Fibroblast of upper back skin (primary cell): ENCODE measurements at regions not wholly inside any gene's neighbourhood (a gene's known extent, or its start where the extent isn't known, plus 50 kb on each side); places are given as distances from the start of the nearest gene placed in this dataset.
"Not testable (repeated sequence)": the region's sequence is repeated elsewhere in the genome, so short reads cannot be mapped to it uniquely, and the experiment has no call there.

Experiments
- DNase-seq: peaks from one replicate; pipeline ENCODE4 v3.0.0-alpha.2; 2013

DNA sequence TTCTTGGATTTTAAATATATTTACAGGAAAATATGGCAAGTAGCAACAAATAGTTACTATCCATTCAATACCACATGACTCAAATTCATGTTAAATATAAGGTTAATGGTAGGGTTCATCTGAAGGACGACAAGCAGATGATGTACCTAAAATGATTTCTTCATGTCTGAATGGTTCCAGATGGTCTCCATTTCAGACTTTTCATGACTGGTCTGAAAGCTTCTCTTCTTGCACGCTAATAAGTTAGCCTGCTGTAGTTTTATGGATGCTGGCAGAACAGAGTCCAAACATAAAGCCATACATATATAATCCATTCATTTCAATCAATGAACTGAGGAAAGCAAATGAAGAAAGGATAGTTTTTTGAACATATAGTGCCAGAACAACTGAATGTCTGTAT, 257.0 kb upstream of the MGAT4C start:
- peak; percentile 71 for DNase-seq

DNA sequence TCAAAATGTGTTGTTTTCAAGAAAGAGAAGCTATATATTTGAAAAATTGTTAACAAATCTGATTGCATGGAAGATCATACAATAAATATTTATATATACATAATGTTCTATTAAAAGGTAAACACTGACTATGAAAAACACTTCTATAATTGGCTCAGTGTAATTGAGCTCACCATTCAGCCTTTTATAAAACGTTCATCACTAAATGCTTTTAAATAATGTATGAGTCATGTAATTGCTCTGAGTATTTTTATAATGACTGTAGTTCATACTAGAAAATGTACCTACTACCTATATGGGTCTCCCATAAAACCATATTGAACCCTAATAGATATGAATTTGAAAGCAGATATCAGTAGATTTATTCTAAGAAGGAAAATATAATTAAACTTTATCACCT, 240.4 kb upstream of the MGAT4C start:
- DNase-seq: no peak

DNA sequence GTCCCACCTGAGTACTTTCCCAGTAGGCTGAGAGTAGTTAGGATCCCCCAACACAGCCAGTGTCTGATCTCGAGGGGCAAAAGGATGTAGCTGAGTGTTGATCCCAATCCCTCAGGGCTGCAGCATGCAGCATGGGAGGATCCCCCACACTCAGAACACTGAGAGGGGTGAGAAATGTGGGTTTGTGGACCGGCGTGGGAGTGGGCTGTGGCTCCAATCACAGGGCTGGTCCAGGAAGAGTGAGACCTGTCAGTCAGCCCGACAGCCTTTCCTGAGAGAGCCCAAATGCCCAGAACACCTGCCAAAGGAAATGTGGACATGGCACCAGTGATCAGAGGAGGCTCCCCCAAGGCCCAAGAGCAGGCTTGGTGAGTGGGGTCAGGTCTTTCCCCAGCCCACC, 228.3 kb upstream of the MGAT4C start:
- no peak for DNase-seq

DNA sequence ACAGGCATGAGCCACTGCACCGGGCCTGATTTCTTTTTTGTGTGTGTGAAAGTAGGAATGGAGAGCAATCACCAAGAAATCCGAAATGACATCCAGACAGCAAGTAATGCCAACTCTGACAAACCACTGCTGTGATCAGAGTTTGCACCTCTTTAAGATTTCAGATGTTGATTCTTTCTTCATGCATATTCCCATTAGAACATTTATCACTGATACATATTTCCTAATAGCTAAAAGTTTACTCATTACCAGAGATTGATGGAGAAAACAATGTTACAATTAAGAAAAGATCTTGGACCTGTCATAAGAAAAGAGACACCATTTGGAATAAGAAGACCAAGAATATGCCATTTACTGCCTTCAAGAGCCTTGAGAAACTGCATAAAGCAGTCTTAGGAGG, 217.0 kb upstream of the MGAT4C start:
- no peak for DNase-seq

DNA sequence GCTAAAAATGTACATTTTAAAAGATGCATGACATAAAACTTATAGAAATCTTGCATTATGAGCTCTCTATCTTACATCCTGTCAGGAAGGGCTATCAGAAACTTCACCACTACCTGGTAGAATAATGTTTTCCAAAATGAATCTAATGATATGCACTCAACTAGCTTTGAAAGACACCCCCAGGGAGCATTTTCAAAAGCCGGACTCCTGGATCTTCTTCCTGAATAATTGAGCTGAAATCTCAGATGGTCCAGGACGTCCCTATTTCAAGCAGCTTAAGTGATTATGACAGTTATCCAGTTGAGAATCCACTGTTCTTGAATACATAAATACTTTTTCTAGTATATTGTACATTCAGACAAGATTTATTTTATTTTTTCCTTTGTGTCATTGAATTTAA, 200.6 kb upstream of the MGAT4C start:
- DNase-seq: no peak

DNA sequence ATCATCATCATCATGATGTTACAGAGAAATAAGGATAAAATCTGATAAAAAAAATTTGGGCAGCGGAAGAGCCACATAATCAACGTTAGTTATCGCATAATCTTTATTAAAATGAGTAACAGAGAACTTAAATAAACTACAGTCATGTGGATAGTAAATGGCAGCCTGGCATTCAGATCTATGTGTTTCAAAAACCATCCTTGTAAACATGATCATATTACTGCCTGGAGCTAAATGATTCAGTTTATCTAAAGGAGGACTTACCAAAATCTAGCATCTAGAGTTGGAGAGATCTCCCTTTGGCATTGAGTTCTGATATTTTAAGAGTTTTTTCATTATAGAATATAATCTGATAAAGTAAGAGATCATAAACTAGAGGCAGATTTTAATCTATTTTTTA, 200.1 kb upstream of the MGAT4C start:
- DNase-seq: no peak

DNA sequence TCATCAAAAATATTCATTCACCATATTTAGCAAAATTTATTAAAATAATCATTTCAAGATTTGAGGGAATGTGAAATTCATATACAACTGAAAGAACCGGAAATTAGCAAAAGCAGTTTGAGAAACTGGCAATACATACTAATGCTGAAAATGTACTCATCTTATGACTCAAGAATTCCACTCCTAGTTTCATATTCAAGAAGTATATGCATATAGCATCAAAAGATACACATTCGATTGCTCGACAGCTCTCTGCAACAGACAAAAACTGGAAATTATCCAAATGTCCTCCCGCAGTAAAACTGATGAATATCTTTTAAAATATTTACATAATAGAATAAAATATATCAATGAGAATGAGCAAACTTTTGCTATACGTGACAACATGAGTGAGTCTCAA, 189.2 kb upstream of the MGAT4C start:
- DNase-seq: peak; percentile 23

DNA sequence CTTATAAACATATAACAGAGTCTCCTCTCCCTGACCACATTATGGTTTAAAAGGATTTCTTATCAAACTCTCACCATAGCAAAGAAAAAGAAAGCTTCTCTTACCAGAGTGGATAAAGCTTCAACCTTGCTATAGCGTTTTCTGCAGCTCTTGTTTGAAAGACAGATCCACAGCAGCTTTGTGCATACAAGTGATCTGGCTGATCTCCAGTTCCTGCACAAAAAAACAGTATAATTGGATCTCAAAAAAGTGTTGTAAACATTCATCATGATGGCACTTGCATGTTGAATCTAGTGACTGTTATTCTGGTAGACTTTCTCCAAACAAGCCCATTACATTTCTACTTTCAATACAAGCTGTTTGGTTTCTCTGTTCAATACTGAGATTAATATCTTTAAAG, 178.9 kb upstream of the MGAT4C start:
- DNase-seq: no peak

DNA sequence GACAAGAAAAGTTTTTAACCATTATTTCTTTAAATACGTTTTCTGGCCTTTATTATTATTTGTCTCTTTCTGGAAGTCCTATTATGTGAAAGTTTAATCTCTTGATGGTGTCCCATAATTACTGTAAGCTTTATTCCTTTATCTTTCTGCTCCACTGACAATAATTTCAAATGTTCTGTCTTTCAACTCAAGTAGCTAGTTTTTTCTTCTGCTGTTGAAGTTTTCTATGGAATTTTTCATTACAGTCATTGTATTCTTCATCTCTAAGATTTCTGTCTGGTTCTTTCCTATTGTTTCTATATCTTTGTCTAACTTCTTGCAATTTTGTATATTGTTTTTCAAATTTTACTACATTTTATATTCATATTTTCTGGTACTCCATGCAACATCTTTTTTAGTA, 173.6 kb upstream of the MGAT4C start:
- no peak for DNase-seq

DNA sequence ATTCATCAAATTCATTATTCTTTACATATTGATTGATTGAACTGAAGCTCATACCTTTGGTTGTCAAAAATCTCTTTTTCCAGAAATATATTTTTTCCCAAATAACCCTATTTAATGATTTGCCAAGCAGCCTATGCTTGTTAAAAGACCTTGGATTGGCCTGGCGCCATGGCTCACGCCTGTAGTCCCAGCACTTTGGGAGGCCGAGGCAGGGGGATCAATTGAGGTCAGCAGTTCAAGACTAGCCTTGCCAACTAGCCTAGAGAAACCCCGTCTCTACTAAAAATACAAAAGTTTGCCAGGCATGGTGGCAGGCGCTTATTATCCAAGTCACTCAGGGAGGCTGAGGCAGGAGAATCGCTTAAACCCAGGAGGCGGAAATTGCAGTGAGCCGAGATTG, 165.1 kb upstream of the MGAT4C start:
- no peak for DNase-seq

DNA sequence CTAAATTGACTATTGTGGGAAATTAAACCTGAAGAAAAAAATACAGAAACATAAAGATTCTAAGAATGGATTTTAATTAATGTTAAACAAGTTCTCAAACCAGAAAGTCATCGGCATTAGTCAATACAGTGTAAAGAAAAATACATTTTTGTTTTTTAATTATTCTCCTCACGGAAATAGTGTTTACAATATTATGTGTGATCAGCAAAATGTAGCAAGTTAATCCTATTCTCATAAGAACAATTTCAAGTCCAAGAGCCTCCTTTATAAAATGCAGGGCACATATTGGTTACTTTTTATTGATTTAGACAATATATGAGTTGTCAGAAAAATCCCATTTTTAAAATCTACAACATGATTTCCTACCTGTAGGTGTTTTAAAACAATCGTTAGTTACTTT, 158.0 kb upstream of the MGAT4C start:
- DNase-seq: no peak

DNA sequence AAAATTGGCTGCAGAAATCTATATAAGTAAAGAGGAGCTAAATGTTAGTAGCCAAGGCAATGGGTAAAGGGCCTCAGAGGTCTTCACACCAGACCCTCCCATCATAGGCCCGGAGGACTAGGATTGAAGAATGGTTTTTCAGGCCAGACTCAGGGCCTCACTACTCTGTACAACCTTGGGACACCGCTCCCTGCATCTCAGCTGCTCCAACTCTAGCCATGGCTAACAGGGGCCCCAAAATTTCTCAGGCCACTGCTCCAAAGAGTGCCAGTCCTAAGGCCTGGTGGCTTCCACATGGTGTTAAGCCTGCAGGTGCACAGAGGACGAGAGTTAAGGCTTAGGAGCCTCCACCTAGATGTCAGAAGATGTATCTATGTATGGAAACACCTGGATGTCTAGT, 155.5 kb upstream of the MGAT4C start:
- no peak for DNase-seq

DNA sequence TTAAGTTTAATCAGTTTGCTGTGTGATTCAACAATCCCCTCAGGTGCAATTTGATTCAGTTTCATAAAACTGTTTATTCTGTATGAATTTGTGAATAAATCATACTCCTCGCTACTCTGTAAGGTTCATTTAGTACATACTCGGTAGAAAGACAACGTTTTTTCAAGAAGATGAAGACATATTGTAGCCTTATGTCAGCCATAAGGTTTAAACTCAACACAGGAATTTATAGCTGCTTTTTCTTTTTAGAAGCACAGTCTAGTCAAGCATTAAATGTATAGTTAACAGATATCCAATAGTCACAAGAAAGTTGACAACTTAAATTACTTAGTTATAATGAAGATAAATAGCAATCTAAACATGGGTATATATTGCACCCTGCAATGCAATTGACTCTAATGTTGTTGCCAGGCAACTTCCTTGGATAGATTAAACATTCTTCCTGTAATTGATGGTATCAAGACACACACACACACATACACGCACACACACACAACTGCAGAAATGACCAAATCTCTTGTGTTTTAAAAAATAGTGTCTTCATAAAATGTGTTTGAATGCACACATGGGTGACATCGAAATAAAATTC, 151.5 kb upstream of the MGAT4C start:
- no peak for DNase-seq

DNA sequence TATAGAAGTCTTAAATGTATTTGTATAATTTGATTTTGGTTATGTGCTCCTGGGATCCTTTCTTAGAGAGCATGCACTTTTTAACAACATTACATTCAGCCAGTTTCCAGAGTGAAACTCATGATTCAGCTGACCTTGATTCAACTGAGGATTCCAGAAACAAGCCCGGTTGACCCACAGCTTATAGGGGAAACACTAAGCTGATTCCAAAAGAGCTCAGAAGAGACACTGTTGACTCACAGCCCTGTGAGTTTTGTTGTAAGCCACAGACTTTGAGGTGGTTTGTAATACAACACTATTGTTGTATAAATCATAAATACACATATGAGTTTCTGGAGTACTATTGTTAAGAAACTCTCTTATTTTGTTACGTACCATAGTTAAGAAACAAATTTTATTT, 133.8 kb upstream of the MGAT4C start:
- DNase-seq: peak; percentile 50

DNA sequence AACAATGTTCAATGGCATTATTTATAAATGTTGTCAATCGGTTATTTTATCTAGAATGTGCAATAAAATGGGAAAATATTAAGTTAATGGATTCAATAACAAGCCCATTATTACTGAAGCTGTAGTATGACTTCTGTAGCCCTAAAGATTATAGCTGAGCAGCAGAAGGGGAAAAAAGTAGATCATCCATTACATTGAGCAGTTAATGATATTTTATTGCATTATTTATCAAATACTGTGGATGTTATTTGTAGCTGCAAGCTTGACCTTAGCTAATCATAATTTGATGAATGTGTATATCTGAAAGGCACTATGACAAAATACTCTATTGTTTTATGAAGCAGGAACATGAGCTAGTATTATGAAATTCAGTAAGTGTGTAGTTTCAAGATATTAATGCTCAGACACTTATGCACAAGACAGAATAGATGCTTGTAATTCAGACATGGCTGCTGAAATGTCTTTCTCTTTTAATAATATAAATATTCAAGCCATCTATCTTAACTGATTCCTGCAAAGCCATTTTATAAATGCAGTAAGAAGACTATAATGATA, 131.5 kb upstream of the MGAT4C start:
- DNase-seq: no peak

DNA sequence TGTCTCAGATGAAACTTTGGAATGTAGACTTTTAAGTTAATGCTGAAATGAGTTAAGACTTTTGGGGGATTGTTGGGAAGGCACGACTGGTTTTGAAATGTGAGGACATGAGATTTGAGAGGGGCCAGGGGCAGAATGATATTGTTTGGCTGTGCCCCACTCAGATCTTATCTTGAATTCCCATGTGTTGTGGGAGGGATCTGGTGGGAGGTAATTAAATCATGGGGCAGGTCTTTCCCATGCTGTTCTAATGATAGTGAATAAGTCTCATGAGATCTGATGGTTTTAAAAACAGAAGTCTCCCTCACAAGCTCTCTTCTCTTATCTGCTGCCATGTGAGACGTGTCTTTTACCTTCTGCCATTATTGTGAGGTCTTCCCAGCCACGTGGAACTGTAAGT, 127.6 kb upstream of the MGAT4C start:
- not testable (repeated sequence) for DNase-seq

DNA sequence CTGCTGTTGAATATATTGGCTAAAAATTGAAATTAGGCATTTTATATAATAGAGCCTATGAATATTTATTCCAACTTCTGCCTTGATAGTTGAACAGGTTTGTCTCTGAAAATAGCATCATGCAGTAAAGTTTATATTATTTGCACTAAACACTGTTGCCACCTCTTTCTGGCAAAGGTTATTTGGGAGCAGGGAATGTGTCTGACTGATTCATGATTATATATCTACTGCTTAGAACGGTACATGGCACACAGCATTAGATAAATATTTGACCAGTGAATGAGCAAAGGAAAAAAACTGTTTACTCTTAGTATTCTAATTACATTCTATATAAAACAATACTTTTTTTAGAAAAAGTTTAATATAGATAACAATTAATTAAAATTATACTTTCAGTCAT, 123.1 kb upstream of the MGAT4C start:
- no peak for DNase-seq

DNA sequence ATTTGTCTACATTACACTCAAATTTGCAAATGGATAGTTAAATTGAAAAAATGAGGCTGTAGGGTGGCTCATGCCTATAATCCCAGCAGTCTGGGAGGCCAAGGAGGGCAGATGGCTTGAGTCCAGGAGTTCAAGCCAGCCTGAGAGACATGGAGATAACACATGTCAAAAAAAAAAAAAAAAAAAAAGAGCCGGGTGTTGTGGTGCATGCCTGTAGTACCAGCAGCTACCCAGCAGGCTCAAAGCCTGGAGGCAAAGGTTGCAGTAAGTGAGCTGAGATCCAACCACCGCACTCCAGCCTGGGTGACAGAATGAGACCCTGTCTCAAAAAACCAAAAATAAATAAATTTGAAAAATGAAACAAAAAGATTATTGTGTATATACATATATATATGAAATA, 119.9 kb upstream of the MGAT4C start:
- no peak for DNase-seq

DNA sequence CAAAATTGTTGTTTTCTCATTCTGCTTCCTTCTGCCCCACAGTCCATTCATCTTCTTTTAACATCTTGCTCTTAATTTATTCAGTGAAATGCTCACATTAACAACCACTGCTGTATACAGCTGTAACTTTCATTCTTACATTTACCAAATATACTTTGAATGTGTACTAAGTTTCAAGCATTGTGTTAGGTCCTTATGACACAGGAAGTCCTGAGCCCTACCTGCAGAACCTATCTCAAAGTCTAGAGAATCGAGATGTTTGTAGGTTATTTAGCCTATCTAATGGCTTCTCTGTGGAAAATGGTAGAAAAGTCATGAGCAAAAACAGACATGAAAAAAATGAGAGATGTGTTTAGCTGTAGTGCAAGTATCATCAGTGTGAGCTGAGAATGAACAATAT, 117.6 kb upstream of the MGAT4C start:
- DNase-seq: no peak

DNA sequence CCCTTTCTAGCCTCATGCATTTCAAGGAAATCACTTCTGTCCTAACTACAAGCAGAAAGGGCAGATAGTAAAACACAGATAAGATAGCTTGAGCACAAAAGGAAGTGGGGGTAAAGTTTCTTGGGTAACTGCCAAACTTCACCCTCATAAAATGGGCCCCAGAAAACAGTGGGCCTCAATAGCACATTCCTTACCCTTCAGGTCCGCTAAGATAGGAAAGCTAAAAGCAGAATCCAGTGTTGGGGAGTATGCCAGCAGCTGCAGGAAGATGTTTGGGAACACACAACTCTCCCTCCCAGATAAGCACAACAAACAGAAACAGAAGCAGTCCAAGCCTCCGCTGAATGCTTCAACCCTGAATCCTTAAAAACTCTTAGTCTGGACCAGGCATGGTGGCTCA, 110.9 kb upstream of the MGAT4C start:
- DNase-seq: no peak

DNA sequence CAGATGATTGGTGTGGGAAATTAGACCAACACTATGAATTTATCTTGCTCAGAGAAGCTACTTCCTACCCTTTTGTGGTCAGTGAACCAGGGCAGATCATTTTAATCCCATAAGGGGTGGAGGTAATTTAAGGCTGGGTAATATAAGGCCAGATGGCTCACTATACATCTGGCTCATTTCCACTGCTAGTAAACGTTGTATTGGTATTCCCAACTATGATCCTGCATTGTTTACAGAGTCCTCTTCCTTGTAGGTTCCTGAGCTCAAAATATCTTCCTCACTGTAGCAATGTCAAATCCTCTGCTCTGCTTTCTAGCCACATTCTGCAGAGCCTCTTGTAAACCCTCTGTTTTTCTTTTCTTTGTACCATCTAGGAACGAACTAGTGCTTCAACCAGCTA, 93.0 kb upstream of the MGAT4C start:
- DNase-seq: no peak

DNA sequence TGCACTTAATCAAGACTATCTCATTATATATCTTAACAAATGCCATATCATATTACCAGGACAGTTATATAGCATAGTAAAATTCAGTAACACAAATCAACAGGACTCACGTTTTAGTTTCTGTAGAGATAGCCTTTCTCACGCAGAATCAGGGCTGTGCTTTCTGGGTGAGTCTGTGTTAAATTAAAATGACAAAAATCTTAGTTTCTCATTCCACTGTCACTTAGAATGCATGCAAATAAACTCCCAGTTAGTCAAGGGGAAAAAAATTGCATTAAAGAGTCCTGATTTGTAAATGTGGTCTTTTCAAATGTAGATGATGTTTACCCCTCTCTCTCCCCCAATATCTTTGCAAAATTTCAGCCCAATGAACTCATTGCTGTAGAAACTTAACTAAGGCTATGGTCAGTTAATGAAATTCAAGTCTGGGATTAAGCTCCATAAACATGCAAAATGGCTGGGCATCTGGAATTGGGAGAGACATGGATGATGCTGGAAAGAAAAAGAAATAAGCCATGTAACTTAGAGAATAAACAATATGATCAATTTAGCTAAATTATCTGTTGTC, 77.8 kb upstream of the MGAT4C start:
- no peak for DNase-seq

DNA sequence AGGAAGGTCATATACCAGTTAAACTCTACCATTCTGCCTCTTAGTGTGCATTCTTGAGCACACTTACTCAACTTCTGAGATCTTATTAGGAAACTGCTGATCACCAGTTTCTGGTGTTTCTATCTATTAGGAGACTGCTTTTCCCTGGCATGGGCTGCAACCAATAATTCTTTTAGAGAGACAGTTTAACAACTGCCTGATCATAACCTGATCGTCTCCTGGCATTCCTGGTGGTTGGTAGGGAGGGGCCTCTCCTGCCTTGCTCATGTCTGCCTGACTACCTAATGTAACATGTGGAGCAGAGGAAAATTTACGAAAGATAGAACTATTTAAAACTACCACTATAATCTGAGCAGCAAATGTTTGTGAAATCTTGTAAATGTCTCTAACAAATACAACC, 75.3 kb upstream of the MGAT4C start:
- DNase-seq: no peak

DNA sequence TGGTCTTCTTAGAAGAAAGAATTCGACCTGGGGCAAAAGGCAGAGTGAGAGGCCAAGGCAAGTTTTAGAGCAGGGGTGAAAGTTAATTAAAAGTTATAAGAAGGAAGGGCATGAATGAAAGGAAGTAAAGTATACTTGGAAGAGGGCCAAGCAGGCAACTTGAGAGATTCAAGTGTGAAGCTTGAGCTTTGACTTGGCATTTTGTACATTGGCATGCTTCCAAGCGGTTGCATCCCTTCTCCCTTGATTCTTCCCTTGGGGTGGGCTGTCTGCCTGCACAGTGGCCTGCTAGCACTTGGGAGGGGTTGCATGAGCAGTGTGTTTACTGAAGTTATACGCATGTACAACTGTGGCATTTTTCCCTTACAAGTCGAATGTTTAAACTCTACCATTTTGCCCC, 74.8 kb upstream of the MGAT4C start:
- no peak for DNase-seq

DNA sequence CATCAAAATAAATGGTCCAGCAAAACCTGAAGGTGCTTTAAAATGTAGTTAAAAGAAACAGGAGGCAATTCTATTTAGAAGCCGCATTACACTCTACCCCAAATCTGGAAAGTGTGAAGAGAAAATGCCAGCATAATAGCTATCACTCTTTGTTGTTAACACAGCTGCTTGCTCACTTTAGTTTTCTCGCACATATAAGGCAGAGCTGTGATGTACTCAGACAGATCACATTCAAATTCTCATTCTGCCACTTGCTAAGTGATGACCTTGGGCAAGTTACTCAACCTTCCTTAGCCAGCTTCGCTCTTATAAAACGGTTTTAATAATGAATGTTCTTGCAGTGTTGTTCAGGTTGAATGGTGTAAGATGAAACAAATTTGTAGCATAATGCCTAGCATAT, 56.0 kb upstream of the MGAT4C start:
- DNase-seq: no peak
